Peyer's patch (tissue), 4 donors: ENCODE measurements at regions not wholly inside any gene's neighbourhood (a gene's known extent, or its start where the extent isn't known, plus 50 kb on each side); places are given as distances from the start of the nearest gene placed in this dataset.

Source experiments
- POLR2A ChIP-seq, 2 donors: fragments of 450-650 bp; IDR thresholded peaks; one replicate each; pipeline ENCODE4 v1.5.1; 2017; ENCODE audit warnings: antibody characterized with exemption in 2 of 2, mild to moderate bottlenecking in 2 of 2, moderate library complexity in 2 of 2
- TF ChIP-seq, protein P1 (sequence below), 6 experiments: fragments of 450-650 bp in 4 of 6; fragments of 200-600 bp in 2 of 6; sonication (generic) in 1 of 6; IDR thresholded peaks; one replicate each; pipeline ENCODE4 v1.5.1; 2017 to 2019; ENCODE audit warnings: antibody characterized with exemption in 6 of 6, mild to moderate bottlenecking in 3 of 6, moderate library complexity in 1 of 6

GRCh38 chr6:114997813-114998292 lies 655.0 kb upstream of the HS3ST5 start:
- TF ChIP-seq, protein P1, sequence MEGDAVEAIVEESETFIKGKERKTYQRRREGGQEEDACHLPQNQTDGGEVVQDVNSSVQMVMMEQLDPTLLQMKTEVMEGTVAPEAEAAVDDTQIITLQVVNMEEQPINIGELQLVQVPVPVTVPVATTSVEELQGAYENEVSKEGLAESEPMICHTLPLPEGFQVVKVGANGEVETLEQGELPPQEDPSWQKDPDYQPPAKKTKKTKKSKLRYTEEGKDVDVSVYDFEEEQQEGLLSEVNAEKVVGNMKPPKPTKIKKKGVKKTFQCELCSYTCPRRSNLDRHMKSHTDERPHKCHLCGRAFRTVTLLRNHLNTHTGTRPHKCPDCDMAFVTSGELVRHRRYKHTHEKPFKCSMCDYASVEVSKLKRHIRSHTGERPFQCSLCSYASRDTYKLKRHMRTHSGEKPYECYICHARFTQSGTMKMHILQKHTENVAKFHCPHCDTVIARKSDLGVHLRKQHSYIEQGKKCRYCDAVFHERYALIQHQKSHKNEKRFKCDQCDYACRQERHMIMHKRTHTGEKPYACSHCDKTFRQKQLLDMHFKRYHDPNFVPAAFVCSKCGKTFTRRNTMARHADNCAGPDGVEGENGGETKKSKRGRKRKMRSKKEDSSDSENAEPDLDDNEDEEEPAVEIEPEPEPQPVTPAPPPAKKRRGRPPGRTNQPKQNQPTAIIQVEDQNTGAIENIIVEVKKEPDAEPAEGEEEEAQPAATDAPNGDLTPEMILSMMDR (IDR thresholded peaks at IDR 0.05): no peak
- no peak for TF ChIP-seq POLR2A (IDR thresholded peaks at IDR 0.05)
